ENCODE measurements at regions not wholly inside any gene's neighbourhood (a gene's known extent, or its start where the extent isn't known, plus 50 kb on each side); places are given as distances from the start of the nearest gene placed in this dataset.

DNA sequence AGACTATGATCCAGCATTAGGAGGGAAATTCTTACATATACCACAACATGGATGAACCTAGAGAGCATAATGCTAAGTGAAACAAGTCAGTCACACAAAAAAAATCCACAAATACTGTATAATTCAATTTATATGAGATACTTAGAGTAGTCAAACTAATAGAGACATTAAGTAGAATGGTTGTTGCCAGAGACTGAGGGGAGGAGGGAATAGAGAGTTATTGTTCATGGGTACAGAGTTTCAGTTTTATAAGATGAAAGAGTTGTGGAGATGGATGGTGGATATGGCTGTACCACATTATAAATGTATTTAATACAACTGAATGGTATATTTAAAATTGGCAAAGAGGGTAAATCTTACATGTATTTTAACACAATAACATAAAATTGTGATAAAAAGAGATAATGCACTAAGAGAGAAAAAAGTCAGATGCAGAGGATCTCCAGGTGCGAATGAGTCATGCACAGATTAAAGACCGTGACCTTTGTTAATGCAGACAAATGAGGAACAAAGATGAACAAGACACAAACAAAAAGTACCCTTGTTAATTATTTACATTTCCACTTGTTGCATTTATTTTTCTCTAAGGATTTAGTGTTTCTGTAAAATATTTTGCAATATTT lies 541.7 kb upstream of the MEX3C start:
- no peak for DNase-seq

- DNase-seq = no peak
Measured at GRCh38 chr18:51751901-51752300, 554.4 kb upstream of the MEX3C start.

GRCh38 chr18:51753365-51754057 lies 556.0 kb upstream of the MEX3C start:
- DNase-seq = no peak

- no peak for DNase-seq
Measured at GRCh38 chr18:51754566-51754965, 557.1 kb upstream of the MEX3C start.

- no peak for DNase-seq
Measured at GRCh38 chr18:51757255-51757924, 559.9 kb upstream of the MEX3C start.

DNA sequence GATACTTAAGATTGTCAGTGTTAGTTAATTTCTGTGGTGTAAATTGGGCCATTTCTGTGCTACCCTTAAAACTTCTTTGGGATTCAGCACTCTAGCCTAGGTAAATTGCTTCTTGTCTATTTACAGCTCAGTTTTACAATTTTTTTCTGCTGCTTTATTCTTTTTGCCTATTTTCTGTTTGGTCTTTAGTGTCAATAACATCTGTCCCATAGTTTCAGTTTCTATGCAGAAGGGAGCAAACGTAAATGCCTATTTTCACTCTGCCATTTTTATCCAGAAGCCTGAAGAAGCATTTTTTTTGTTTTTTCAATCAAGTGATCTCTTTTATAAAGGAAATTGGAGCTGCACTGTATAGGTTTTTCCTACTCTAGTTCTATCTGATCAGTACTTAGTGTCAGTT lies 564.9 kb upstream of the MEX3C start:
- no peak for DNase-seq

DNA sequence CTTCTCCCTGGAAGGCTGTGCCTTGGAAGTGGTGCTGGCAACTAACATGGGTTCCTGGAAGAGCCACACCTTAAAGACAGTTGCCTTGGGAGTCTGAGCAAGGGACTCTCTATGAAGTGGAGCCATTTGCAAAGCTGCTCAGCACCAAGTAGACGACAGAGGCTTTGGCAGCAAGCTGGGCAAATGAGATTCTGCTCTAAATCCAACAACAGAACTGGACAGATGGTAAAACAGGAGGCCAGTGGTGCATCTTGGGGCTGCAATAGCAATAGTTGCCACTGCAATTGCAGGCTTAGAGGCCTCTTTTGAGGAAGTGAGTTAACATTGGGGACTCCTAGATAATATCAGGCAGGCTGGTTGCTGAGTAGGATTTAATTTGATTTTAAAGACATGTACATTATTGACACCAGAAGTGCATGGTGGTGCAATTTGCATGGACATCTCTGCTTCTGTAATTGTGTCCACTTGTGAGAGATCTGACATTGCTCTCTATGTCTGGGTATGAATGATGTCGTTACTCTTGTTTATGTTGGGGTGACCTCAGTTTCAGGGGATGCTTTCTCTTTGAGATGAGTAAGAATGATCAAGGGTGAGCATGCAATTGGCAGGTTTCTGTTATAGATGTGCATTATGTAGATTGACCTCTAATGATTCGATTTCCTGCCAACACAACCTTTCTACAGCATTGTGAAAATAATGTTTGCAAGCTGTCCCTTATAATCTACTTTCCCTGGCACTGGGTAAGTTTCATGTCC lies 568.3 kb upstream of the MEX3C start:
- no peak for DNase-seq

DNA sequence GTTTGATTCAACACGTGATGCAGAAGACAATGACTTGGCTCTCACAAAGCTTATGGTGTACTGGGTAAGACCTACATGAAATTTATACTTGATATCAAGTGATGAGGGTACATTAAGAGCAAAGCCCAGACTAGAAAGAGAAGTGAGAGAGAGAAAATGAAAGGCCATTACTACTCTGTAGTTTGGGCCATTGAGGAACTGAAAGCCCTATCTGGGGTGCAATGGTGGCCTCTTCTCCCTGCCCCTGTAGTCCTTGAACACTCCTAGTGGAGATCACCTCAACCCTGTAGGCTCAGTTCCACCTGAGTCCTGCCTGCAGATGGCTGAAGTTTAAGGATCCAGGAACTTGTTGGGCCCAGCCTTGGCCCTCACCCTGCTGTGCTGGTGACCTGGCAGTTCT lies 569.8 kb upstream of the MEX3C start:
- DNase-seq = no peak

GRCh38 chr18:51778115-51778514 lies 561.9 kb upstream of the DCC start:
- DNase-seq = no peak

DNA sequence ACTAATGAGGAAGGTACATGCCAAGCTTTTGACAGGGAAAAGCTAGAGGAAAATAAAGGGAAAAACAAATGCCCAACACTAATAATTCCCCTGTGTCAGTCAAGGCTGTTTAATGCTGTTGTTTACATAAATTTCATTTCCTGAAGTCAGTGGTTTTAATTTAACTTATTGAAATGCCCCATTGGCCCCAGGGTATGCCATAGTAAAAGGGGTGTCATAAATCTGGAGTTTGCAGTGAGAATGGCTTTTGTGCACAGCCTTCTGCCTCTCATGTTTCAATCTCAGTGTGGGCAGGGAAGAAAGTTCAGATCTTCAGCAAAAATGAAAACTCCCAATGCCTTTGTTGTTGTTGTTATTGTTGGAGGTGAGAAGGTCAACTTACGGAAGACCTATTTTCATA lies 550.1 kb upstream of the DCC start:
- no peak for DNase-seq

DNA sequence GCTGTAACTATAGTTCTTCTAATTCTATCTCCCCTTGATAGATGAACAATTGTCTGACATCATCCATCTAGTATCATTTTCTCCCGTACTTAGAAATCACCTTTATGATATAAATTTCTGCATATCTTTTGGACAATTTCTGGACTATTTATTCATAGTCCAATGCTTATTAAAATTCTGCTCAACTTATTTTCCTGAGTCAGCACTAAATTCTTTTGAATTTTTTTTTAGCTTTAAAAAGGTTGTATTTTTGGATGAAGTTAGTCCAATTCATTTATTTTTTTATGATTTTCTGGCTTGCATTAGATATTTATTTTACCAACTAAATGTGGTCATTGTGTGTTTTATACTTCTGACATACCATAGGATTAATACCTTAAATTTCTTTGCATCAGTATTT lies 538.5 kb upstream of the DCC start:
- DNase-seq = no peak

- no peak for DNase-seq
Measured at GRCh38 chr18:51802569-51803428, 537.2 kb upstream of the DCC start.

GRCh38 chr18:51807336-51807735 lies 532.7 kb upstream of the DCC start:
- no peak for DNase-seq

DNA sequence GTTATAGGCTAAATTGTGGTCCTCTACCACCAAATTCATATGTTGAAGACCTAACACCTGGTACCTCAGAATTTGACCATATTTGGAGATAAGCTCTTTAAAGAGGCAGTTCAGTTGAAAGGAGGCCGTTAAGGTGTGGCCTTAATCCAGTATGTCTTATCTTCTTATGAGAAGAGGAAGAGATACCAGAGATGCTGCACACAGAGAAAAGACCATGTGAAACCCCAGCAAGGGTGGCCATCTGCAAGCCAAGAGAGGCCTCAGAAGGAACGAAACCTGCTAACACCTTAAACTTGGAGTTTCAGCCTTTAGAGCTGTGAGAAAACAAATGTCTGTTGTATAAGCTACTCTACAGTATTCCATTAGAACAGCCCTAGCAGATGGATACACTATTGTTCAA lies 528.1 kb upstream of the DCC start:
- DNase-seq = no peak

GRCh38 chr18:51813740-51814139 lies 526.3 kb upstream of the DCC start:
- no peak for DNase-seq

GRCh38 chr18:51821610-51822009 lies 518.4 kb upstream of the DCC start:
- DNase-seq = no peak

GRCh38 chr18:51824746-51825145 lies 515.3 kb upstream of the DCC start:
- no peak for DNase-seq

- no peak for DNase-seq
Measured at GRCh38 chr18:51833850-51834249, 506.1 kb upstream of the DCC start.

DNA sequence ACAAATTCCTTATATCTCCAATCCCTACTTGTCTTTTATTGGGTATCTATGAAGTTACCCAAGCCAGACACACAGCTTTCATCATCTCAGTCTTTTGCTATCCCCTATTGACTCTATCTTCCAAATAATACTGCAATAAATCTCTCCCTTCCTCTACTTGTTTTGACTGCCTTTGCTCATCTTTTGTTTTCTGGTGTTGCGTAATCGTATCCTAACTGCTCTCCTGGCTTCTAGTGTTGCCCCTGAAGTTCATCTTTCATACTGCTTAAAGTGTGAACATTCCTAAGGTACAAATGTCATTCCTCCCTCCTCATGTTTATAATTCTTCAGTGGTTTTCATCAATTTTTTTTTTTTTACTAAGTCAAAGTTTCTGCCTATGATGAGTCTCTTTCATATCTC lies 491.3 kb upstream of the DCC start:
- no peak for DNase-seq

- no peak for DNase-seq
Measured at GRCh38 chr18:51852681-51853080, 487.3 kb upstream of the DCC start.

DNA sequence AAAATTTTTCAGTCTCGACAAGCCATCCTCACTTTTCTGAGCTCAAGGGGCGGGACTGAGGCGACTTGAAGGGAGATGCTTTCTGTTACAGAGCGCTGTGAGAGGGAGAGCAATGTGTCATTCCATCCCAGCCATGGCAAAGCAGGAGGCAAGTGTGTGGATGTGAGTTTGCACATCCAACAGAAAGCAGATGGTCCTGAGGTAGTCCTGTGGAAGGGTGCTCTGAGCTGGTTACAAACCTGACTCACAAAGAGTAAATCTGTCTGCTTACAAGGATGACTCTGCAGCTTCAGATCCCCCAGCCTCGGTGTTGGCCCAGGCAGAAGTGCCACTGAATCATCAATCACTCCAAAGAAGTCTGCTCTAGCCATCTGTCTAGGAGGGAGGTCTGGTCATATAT lies 482.0 kb upstream of the DCC start:
- DNase-seq = no peak

DNA sequence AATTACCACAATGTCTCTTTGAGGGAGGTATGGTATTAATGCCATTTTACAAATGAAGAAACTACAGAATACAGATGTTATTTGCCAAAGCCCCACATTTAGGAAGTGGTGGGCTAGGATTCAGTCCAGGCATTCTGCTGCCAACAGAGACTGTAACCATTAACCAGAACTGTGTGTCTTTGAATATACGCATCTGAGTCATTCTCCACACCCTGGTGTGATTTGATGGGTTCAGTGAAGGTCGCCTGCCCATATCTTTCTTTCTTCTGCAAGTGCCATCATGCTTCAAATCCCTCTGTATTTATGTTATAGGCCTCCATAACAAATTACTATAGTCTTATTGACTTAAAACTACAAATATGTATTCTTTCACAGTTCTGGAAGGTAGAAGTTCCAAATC lies 479.0 kb upstream of the DCC start:
- DNase-seq = no peak

Data from stimulated activated naive CD4-positive, alpha-beta T cell (primary cell).